Glutamatergic neuron (in vitro differentiated cells): ENCODE measurements at regions not wholly inside any gene's neighbourhood (a gene's known extent, or its start where the extent isn't known, plus 50 kb on each side); places are given as distances from the start of the nearest gene placed in this dataset.

Experiments
- DNase-seq: peaks from one replicate; pipeline ENCODE4 v3.0.0; 2022
- H3K27ac Mint-ChIP-seq: one replicate; pipeline ENCODE4 v1.8.0; 2020; ENCODE audit warnings: mild to moderate bottlenecking, mixed read lengths, inconsistent platforms; ENCODE audit not compliant: unreplicated experiment
- H3K27me3 Mint-ChIP-seq: one replicate; pipeline ENCODE4 v1.8.0; 2020; ENCODE audit warnings: mild to moderate bottlenecking, moderate library complexity, mixed read lengths, inconsistent platforms; ENCODE audit not compliant: unreplicated experiment
- H3K36me3 Mint-ChIP-seq: one replicate; pipeline ENCODE4 v1.8.0; 2020; ENCODE audit warnings: mild to moderate bottlenecking, mixed read lengths, inconsistent platforms; ENCODE audit not compliant: unreplicated experiment
- H3K4me1 Mint-ChIP-seq: one replicate; pipeline ENCODE4 v1.8.0; 2020; ENCODE audit warnings: mild to moderate bottlenecking, low read depth, mixed read lengths, inconsistent platforms; ENCODE audit not compliant: unreplicated experiment
- H3K4me3 Mint-ChIP-seq: one replicate; pipeline ENCODE4 v1.8.0; 2020; ENCODE audit warnings: mild to moderate bottlenecking, mixed read lengths, inconsistent platforms; ENCODE audit not compliant: unreplicated experiment
- H3K9me3 Mint-ChIP-seq: one replicate; pipeline ENCODE4 v1.8.0; 2020; ENCODE audit warnings: mild to moderate bottlenecking, moderate library complexity, mixed read lengths, inconsistent platforms; ENCODE audit not compliant: unreplicated experiment
- CTCF ChIP-seq: fragments of 200-600 bp; sonication (generic); IDR thresholded peaks from one replicate; pipeline ENCODE4 v1.5.0; 2021; ENCODE audit not compliant: partially characterized antibody, unreplicated experiment

DNA sequence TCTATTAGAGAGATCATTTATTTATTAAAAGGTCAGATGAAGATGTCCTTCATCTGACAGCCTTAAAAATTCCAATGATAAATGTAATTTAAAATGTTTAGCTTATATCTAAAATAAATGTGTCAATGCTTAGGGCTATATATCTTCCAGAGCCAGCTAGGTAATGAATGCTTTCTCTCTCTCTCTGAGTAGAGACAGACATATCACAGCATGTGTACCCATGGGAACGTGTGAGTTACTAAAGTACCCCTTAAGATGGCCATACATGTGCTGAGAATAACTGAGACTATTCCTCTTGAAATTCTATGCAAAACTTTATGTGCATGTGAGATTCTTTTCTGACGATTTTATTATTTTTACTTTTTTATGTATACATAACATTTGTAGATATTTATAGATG is 420.9 kb upstream of the ST6GAL2 start:
- H3K4me1 Mint-ChIP-seq, result peaks cover 9% of the 10 kb centered on the region
- TF ChIP-seq CTCF, result no peak
- H3K9me3 Mint-ChIP-seq, result no peaks in the 10 kb centered on the region
- no peak overlapping the region for H3K4me3 Mint-ChIP-seq
- no peak overlapping the region for H3K27ac Mint-ChIP-seq
- peaks cover 1% of the 10 kb centered on the region for H3K27me3 Mint-ChIP-seq
- DNase-seq, result no peak
- H3K36me3 Mint-ChIP-seq, result peaks cover 4% of the 10 kb centered on the region

DNA sequence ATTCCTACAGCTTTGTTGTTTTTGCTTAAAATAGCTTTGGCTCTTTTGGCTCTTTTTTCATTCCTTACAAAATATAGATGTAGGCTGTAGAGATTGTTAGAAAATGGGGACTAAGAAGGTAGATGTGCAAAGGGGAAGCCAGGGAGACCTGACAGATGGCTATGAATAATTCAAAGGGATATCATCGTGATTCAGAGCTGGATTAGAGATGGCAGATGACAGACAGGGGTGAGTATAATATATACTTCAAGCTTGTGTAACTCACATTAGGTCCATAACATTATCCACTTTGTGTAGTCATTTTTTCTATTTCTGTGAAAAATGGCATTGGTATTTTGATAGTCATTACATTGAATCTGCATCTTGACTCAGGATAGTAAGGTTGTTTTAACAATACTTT is 422.9 kb upstream of the ST6GAL2 start:
- Mint-ChIP-seq H3K36me3 (peaks cover 4% of the 10 kb centered on the region), H3K4me1 (peaks cover 9% of the 10 kb centered on the region), H3K9me3 (no peaks in the 10 kb centered on the region), H3K27me3 (peaks cover 1% of the 10 kb centered on the region), H3K27ac (peak overlapping the region; percentile 69), H3K4me3 (no peak overlapping the region)
- DNase-seq, result no peak
- TF ChIP-seq CTCF, result no peak

GRCh38 chr2:107312240-107312639 is 426.3 kb upstream of the ST6GAL2 start:
- Mint-ChIP-seq H3K4me1 (peaks cover 9% of the 10 kb centered on the region), H3K27ac (no peak overlapping the region), H3K27me3 (peaks cover 1% of the 10 kb centered on the region), H3K9me3 (no peaks in the 10 kb centered on the region), H3K4me3 (no peak overlapping the region), H3K36me3 (peaks cover 4% of the 10 kb centered on the region)
- TF ChIP-seq CTCF, result no peak
- DNase-seq, result no peak

DNA sequence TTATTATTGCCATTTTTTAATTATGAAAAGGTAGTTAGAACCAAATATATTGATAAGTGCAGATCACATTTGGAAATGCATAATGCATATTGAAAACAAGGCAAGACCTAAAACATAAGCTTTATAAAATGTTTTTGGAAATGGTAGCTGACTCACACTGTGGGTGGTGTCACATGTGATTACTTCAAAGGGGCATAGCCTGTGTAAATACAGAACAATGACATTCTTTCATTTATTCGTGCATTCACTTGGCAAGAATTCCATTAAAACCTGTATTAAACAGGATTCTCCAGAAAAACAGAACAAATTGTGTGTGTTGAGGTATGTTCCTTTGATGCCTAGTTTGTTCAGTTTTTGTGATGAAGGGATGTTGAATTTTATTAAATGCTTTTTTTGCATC is 427.3 kb upstream of the ST6GAL2 start:
- no peaks in the 10 kb centered on the region for H3K9me3 Mint-ChIP-seq
- H3K27me3 Mint-ChIP-seq, result no peaks in the 10 kb centered on the region
- H3K4me3 Mint-ChIP-seq, result no peak overlapping the region
- TF ChIP-seq CTCF, result no peak
- H3K4me1 Mint-ChIP-seq, result peaks cover 6% of the 10 kb centered on the region
- peaks cover 4% of the 10 kb centered on the region for H3K36me3 Mint-ChIP-seq
- H3K27ac Mint-ChIP-seq, result no peak overlapping the region
- DNase-seq, result no peak

GRCh38 chr2:107320881-107321280 is 434.9 kb upstream of the ST6GAL2 start:
- Mint-ChIP-seq H3K27ac (no peak overlapping the region), H3K4me3 (no peak overlapping the region), H3K4me1 (no peaks in the 10 kb centered on the region), H3K9me3 (no peaks in the 10 kb centered on the region), H3K36me3 (no peaks in the 10 kb centered on the region), H3K27me3 (no peaks in the 10 kb centered on the region)
- DNase-seq, result no peak
- no peak for TF ChIP-seq CTCF
